ENCODE measurements at regions not wholly inside any gene's neighbourhood (a gene's known extent, or its start where the extent isn't known, plus 50 kb on each side); places are given as distances from the start of the nearest gene placed in this dataset.

GRCh38 chr6:133609415-133610226 is 279.3 kb upstream of the TCF21 start:
- TF ChIP-seq CTCF (IDR thresholded peaks at IDR 0.05) (no peak), POLR2A (IDR thresholded peaks at IDR 0.05) (no peak), EP300 (IDR thresholded peaks at IDR 0.05) (no peak)

All from tibial nerve (tissue), 4 donors.